IMR-90 (cell line): ENCODE measurements at regions not wholly inside any gene's neighbourhood (a gene's known extent, or its start where the extent isn't known, plus 50 kb on each side); places are given as distances from the start of the nearest gene placed in this dataset.

Source experiments
- ATAC-seq: fragments of 200-7000 bp; cut with Tn5 transposase; 2 replicates; pipeline ENCODE4 v1.9.1; 2020; ENCODE audit warnings: low read depth, mild to moderate bottlenecking, moderate library complexity
- BruUV-seq: library from RNA; stranded (reverse); fragments of 400-500 nt; replicated peaks from 2 replicates; lab custom pipeline; 2021; lab: Mats Ljungman, UMichigan
- CTCF ChIA-PET: fragments of 300-600 bp; formaldehyde crosslinking; extraction: SDS; loops from one replicate; lab custom pipeline; 2021; ENCODE audit warnings: antibody characterized with exemption; lab: Yijun Ruan, JAX
- POLR2A ChIA-PET: fragments of 300-600 bp; sonication (Branson Sonifier 250); formaldehyde crosslinking; loops from one replicate; lab custom pipeline; 2022; ENCODE audit warnings: antibody characterized with exemption; ENCODE audit not compliant: unreplicated experiment; lab: Charles Lee
- DNase-seq: peaks from one replicate; pipeline ENCODE4 v3.0.0; 2013
- H2AFZ ChIP-seq: replicated peaks from 2 replicates; pipeline ENCODE3; 2013; ENCODE audit warnings: low read length, mild to moderate bottlenecking; ENCODE audit not compliant: poor library complexity
- H2AK5ac ChIP-seq: 2 replicates; pipeline ENCODE4 v1.6.1; 2013; ENCODE audit warnings: low read depth, low read length, inconsistent platforms
- H2AK9ac ChIP-seq: replicated peaks from 2 replicates; pipeline ENCODE3; 2013; ENCODE audit warnings: mild to moderate bottlenecking, low read depth, low read length, moderate library complexity; ENCODE audit not compliant: poor library complexity
- H2BK120ac ChIP-seq: 2 replicates; pipeline ENCODE4 v1.6.1; 2013; ENCODE audit warnings: low read depth, low read length, inconsistent platforms
- H2BK15ac ChIP-seq: 3 replicates; pipeline ENCODE4 v1.6.1; 2013; ENCODE audit warnings: low read depth, low read length, inconsistent platforms
- H2BK20ac ChIP-seq: 2 replicates; pipeline ENCODE4 v1.6.1; 2013; ENCODE audit warnings: low read depth, mild to moderate bottlenecking, inconsistent platforms, low read length, moderate library complexity
- H2BK5ac ChIP-seq: 2 replicates; pipeline ENCODE4 v1.6.1; 2013; ENCODE audit warnings: mild to moderate bottlenecking, low read depth, low read length, inconsistent platforms; ENCODE audit not compliant: poor library complexity, severe bottlenecking
- H3K14ac ChIP-seq: replicated peaks from 2 replicates; pipeline ENCODE4 v1.6.1; 2013; ENCODE audit warnings: low read depth, low read length, inconsistent platforms
- H3K18ac ChIP-seq: 2 replicates; pipeline ENCODE4 v1.6.1; 2013; ENCODE audit warnings: low read depth, low read length, control low read depth
- H3K23ac ChIP-seq: 2 replicates; pipeline ENCODE4 v1.6.1; 2013; ENCODE audit warnings: low read depth, low read length, inconsistent platforms
- H3K27ac ChIP-seq: 2 replicates; pipeline ENCODE4 v1.5.1; 2013; ENCODE audit warnings: mild to moderate bottlenecking, control low read depth, low read length; ENCODE audit not compliant: insufficient read depth
- H3K27me3 ChIP-seq: 2 replicates; pipeline ENCODE4 v1.6.1; 2013; ENCODE audit warnings: low read length; ENCODE audit not compliant: control insufficient read depth, insufficient read depth
- H3K36me3 ChIP-seq: 2 replicates; pipeline ENCODE4 v1.6.1; 2013; ENCODE audit warnings: low read length, mixed read lengths; ENCODE audit not compliant: control insufficient read depth, insufficient read depth
- H3K4ac ChIP-seq: 2 replicates; pipeline ENCODE4 v1.6.1; 2013; ENCODE audit warnings: low read depth, low read length, inconsistent platforms
- H3K4me1 ChIP-seq: 2 replicates; pipeline ENCODE4 v1.6.1; 2013; ENCODE audit warnings: low read length, mixed read lengths; ENCODE audit not compliant: control insufficient read depth, insufficient read depth
- H3K4me2 ChIP-seq: 2 replicates; pipeline ENCODE4 v1.6.1; 2013; ENCODE audit warnings: low read depth, mild to moderate bottlenecking, control low read depth, low read length, moderate library complexity
- H3K4me3 ChIP-seq: 2 replicates; pipeline ENCODE4 v1.5.1; 2013; ENCODE audit warnings: low read depth, mild to moderate bottlenecking, control low read depth, low read length, moderate library complexity; ENCODE audit not compliant: insufficient read depth
- H3K56ac ChIP-seq: 2 replicates; pipeline ENCODE4 v1.6.1; 2013; ENCODE audit warnings: low read length, inconsistent platforms; ENCODE audit not compliant: insufficient read depth; ENCODE audit errors: extremely low read depth
- H3K79me1 ChIP-seq, 2 experiments: 2 replicates each; pipeline ENCODE4 v1.6.1; 2013; ENCODE audit warnings: low read length in 2 of 2, inconsistent platforms in 1 of 2, low read depth in 1 of 2
- H3K9ac ChIP-seq: 2 replicates; pipeline ENCODE4 v1.6.1; 2013; ENCODE audit warnings: low read depth, low read length, control low read depth
- H3K9me1 ChIP-seq: 2 replicates; pipeline ENCODE4 v1.6.1; 2013; ENCODE audit warnings: low read length, inconsistent platforms; ENCODE audit not compliant: insufficient read depth
- H3K9me3 ChIP-seq: 2 replicates; pipeline ENCODE4 v1.6.1; 2013; ENCODE audit warnings: low read length; ENCODE audit not compliant: control insufficient read depth, insufficient read depth
- H4K20me1 ChIP-seq: 2 replicates; pipeline ENCODE4 v1.6.1; 2013; ENCODE audit warnings: low read length, inconsistent platforms; ENCODE audit not compliant: insufficient read depth
- H4K5ac ChIP-seq: 2 replicates; pipeline ENCODE4 v1.6.1; 2013; ENCODE audit warnings: mild to moderate bottlenecking, low read depth, low read length, control low read depth
- H4K8ac ChIP-seq, 2 experiments: 2 replicates each; pipeline ENCODE4 v1.6.1; 2013; ENCODE audit warnings: low read depth in 2 of 2, low read length in 2 of 2, control low read depth in 1 of 2, inconsistent platforms in 1 of 2
- H4K91ac ChIP-seq: 2 replicates; pipeline ENCODE4 v1.6.1; 2013; ENCODE audit warnings: low read depth, low read length, inconsistent platforms; ENCODE audit not compliant: insufficient read depth
- POLR2A ChIP-seq: IDR thresholded peaks from 2 replicates; pipeline ENCODE4 v1.6.1; 2012; ENCODE audit warnings: mild to moderate bottlenecking, low read depth, low read length
- RFX5 ChIP-seq: IDR thresholded peaks from 2 replicates; pipeline ENCODE4 v1.8.0; 2012; ENCODE audit warnings: low read depth, mild to moderate bottlenecking, low read length, moderate library complexity
- WGBS, 2 experiments: methylation state at CpG; one replicate each; pipeline versions ENCODE4 v1.1.5 to v1.1.7; 2013; ENCODE audit warnings: missing lambda C conversion rate in 2 of 2; ENCODE audit not compliant: insufficient read length in 1 of 2; ENCODE audit errors: extremely low coverage in 2 of 2; 5-methylcytosine and 5-hydroxymethylcytosine counted together
- dilution Hi-C: fragments of 300-500 bp; cut with HindIII; formaldehyde crosslinking; loops from one replicate; pipeline ENCODE4 v1.14.3; 2018; ENCODE audit warnings: low sequenced_read_pairs; ENCODE audit not compliant: unreplicated experiment
- in situ Hi-C: fragments of 300-500 bp; cut with MboI; formaldehyde crosslinking; loops from 3 replicates; pipeline ENCODE4 v1.14.3; 2019; ENCODE audit warnings: low sequenced_read_pairs, inconsistent platforms, mixed read lengths
- intact Hi-C: fragments of 100-400 bp; cut with micrococcal nuclease; formaldehyde crosslinking; loops from 2 replicates; pipeline ENCODE4 v1.10.0; 2022

DNA sequence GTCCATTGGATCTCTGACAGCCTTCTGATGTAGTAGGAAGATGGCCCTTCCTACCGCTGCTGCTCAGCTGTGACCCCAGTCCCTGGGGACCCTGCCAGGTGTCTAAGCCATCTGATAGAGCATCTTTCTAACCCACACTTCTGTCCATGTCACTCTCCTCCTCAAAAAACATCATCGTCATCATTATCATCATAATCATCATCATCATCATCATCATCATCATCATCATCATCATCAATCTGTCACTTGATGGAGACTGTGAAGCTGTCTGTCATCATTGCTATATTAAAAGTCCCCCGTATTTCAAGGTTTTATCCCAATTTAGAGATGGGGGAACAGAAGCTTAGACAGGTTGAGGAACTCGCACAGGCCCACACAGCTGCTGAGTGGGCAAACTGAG is 75.1 kb upstream of the SLC6A11 start:
- ChIA-PET CTCF (no interaction called here), POLR2A (no interaction called here)
- peaks cover 3% of the 10 kb centered on the region for H3K27me3 ChIP-seq
- in situ Hi-C loops (no loop called here), intact Hi-C loops (no loop called here), dilution Hi-C loops (no loop called here)
- H4K5ac ChIP-seq: no peak overlapping the region
- H3K4ac ChIP-seq: no peak overlapping the region
- H3K36me3 ChIP-seq: no peaks in the 10 kb centered on the region
- no peak for DNase-seq
- no peaks in the 10 kb centered on the region for H4K20me1 ChIP-seq
- H2AK5ac ChIP-seq: no peak overlapping the region
- no peaks in the 10 kb centered on the region for H3K79me1 ChIP-seq
- H2BK120ac ChIP-seq: no peak overlapping the region
- H3K9me1 ChIP-seq: no peaks in the 10 kb centered on the region
- no peaks in the 10 kb centered on the region for H3K9me3 ChIP-seq
- H3K4me1 ChIP-seq: no peaks in the 10 kb centered on the region
- no peak overlapping the region for H3K4me2 ChIP-seq
- ATAC-seq: no peak
- no peak overlapping the region for H3K14ac ChIP-seq
- no peak overlapping the region for H2AK9ac ChIP-seq
- WGBS, 2 experiments: 33% methylated on average over 1 of the region's 4 CpGs; no CpG with 5 or more reads in 1 of the 2 experiments
- TF ChIP-seq POLR2A (no peak), RFX5 (no peak)
- H3K27ac ChIP-seq: no peak overlapping the region
- no peak overlapping the region for H2BK15ac ChIP-seq
- no peak overlapping the region for H3K56ac ChIP-seq
- no peak overlapping the region for H2BK5ac ChIP-seq
- H3K18ac ChIP-seq: no peak overlapping the region
- H2AFZ ChIP-seq: no peak overlapping the region
- no peak overlapping the region for H3K23ac ChIP-seq
- no TSS peak for BruUV-seq
- H3K4me3 ChIP-seq: no peak overlapping the region
- no peak overlapping the region for H4K8ac ChIP-seq
- H2BK20ac ChIP-seq: no peak overlapping the region
- no peak overlapping the region for H4K91ac ChIP-seq
- no peak overlapping the region for H3K9ac ChIP-seq
